WTC11 (cell line): ENCODE measurements at regions not wholly inside any gene's neighbourhood (a gene's known extent, or its start where the extent isn't known, plus 50 kb on each side); places are given as distances from the start of the nearest gene placed in this dataset.

Experiments used
- ATAC-seq: fragments of 200-7000 bp; cut with Tn5 transposase; 2 replicates; pipeline ENCODE4 v1.10.0; 2021; ENCODE audit warnings: mild to moderate bottlenecking, moderate library complexity
- CTCF ChIA-PET: fragments of 300-600 bp; sonication (Branson Sonifier 250); formaldehyde crosslinking; loops from one replicate; lab custom pipeline; 2021; ENCODE audit warnings: antibody characterized with exemption; lab: Charles Lee
- POLR2A ChIA-PET: fragments of 350-600 bp; sonication (Branson Sonifier 250); formaldehyde crosslinking; loops from one replicate; lab custom pipeline; 2021; ENCODE audit warnings: antibody characterized with exemption; lab: Charles Lee
- DNase-seq: peaks from one replicate; pipeline ENCODE4 v3.0.0; 2021; ENCODE audit warnings: low spot score
- H3K27ac Mint-ChIP-seq: 2 replicates; pipeline ENCODE4 v1.8.0; 2021; ENCODE audit warnings: mixed read lengths
- H3K27me3 Mint-ChIP-seq: 2 replicates; pipeline ENCODE4 v1.8.0; 2021; ENCODE audit warnings: low read depth, mild to moderate bottlenecking, moderate library complexity, mixed read lengths
- H3K36me3 Mint-ChIP-seq: 2 replicates; pipeline ENCODE4 v1.8.0; 2021; ENCODE audit warnings: mixed read lengths
- H3K4me1 Mint-ChIP-seq: 2 replicates; pipeline ENCODE4 v1.8.0; 2022; ENCODE audit warnings: mixed read lengths
- H3K4me3 Mint-ChIP-seq: 2 replicates; pipeline ENCODE4 v1.8.0; 2021; ENCODE audit warnings: mild to moderate bottlenecking, moderate library complexity, mixed read lengths
- H3K9me3 Mint-ChIP-seq: 2 replicates; pipeline ENCODE4 v1.8.0; 2021; ENCODE audit warnings: mixed read lengths
- CBFB ChIP-seq: sonication (generic); formaldehyde crosslinking; IDR thresholded peaks from 2 replicates; pipeline ENCODE4 v1.8.1; 2022; ENCODE audit warnings: mild to moderate bottlenecking, low read depth, missing genetic modification reagents
- CREB1 ChIP-seq: sonication (generic); formaldehyde crosslinking; IDR thresholded peaks from 2 replicates; pipeline ENCODE4 v1.8.0; 2023; ENCODE audit warnings: mild to moderate bottlenecking, missing genetic modification reagents
- ETV6 ChIP-seq: sonication (generic); formaldehyde crosslinking; IDR thresholded peaks from 2 replicates; pipeline ENCODE4 v1.8.1; 2022; ENCODE audit warnings: mild to moderate bottlenecking, missing genetic modification reagents
- FOXJ3 ChIP-seq: sonication (generic); formaldehyde crosslinking; IDR thresholded peaks from 2 replicates; pipeline ENCODE4 v1.9.0; 2021; ENCODE audit warnings: missing genetic modification reagents, mild to moderate bottlenecking, borderline replicate concordance
- GTF2I ChIP-seq: fragments of 250-450 bp; sonication (Bioruptor Pico); conservative IDR thresholded peaks from 2 replicates; pipeline ENCODE4 v1.4.0; 2021; ENCODE audit warnings: mild to moderate bottlenecking
- JAZF1 ChIP-seq: fragments of 250-450 bp; sonication (Bioruptor Pico); IDR thresholded peaks from 2 replicates; pipeline ENCODE4 v1.9.0; 2021; ENCODE audit warnings: moderate library complexity, mild to moderate bottlenecking, inconsistent platforms
- NFE2L1 ChIP-seq: sonication (generic); formaldehyde crosslinking; IDR thresholded peaks from 2 replicates; pipeline ENCODE4 v1.8.1; 2023; ENCODE audit warnings: missing genetic modification reagents
- NFYB ChIP-seq: sonication (generic); formaldehyde crosslinking; conservative IDR thresholded peaks from 2 replicates; pipeline ENCODE4 v1.8.0; 2022; ENCODE audit warnings: low read depth, missing genetic modification reagents
- NR1H2 ChIP-seq: sonication (generic); formaldehyde crosslinking; IDR thresholded peaks from 2 replicates; pipeline ENCODE4 v1.9.0; 2021; ENCODE audit warnings: mild to moderate bottlenecking, moderate library complexity, missing genetic modification reagents
- NR2C2 ChIP-seq: sonication (generic); formaldehyde crosslinking; IDR thresholded peaks from 2 replicates; pipeline ENCODE4 v1.8.0; 2022; ENCODE audit warnings: mild to moderate bottlenecking, missing genetic modification reagents
- NR3C1 ChIP-seq: sonication (generic); formaldehyde crosslinking; conservative IDR thresholded peaks from 2 replicates; pipeline ENCODE4 v1.8.1; 2023; ENCODE audit warnings: low read depth, mild to moderate bottlenecking, missing genetic modification reagents
- OVOL2 ChIP-seq: fragments of 250-450 bp; sonication (Bioruptor Pico); IDR thresholded peaks from 2 replicates; pipeline ENCODE4 v1.9.0; 2021; ENCODE audit warnings: mild to moderate bottlenecking, borderline replicate concordance
- RORB ChIP-seq: fragments of 250-450 bp; sonication (Bioruptor Pico); IDR thresholded peaks from 2 replicates; pipeline ENCODE4 v1.9.0; 2021; ENCODE audit warnings: mild to moderate bottlenecking
- SMAD3 ChIP-seq: sonication (generic); formaldehyde crosslinking; IDR thresholded peaks from 2 replicates; pipeline ENCODE4 v1.8.0; 2022; ENCODE audit warnings: missing genetic modification reagents, mild to moderate bottlenecking, borderline replicate concordance
- SMAD4 ChIP-seq: sonication (generic); formaldehyde crosslinking; IDR thresholded peaks from 2 replicates; pipeline ENCODE4 v1.8.0; 2022; ENCODE audit warnings: mild to moderate bottlenecking, missing genetic modification reagents
- SOX15 ChIP-seq: fragments of 250-450 bp; sonication (Bioruptor Pico); IDR thresholded peaks from 2 replicates; pipeline ENCODE4 v1.9.0; 2021; ENCODE audit warnings: mild to moderate bottlenecking
- TEAD4 ChIP-seq: sonication (generic); formaldehyde crosslinking; IDR thresholded peaks from 2 replicates; pipeline ENCODE4 v1.8.0; 2022; ENCODE audit warnings: mild to moderate bottlenecking, missing genetic modification reagents
- TP53 ChIP-seq: sonication (generic); formaldehyde crosslinking; IDR thresholded peaks from 2 replicates; pipeline ENCODE4 v1.8.1; 2023; ENCODE audit warnings: mild to moderate bottlenecking, missing genetic modification reagents
- ZBTB21 ChIP-seq: sonication (generic); formaldehyde crosslinking; IDR thresholded peaks from 2 replicates; pipeline ENCODE4 v1.8.1; 2023; ENCODE audit warnings: mild to moderate bottlenecking, missing genetic modification reagents, borderline replicate concordance
- ZNF263 ChIP-seq: sonication (generic); formaldehyde crosslinking; IDR thresholded peaks from 2 replicates; pipeline ENCODE4 v1.8.1; 2022; ENCODE audit warnings: low read depth, mild to moderate bottlenecking, moderate library complexity, missing genetic modification reagents
- ZNF671 ChIP-seq: fragments of 250-450 bp; sonication (Bioruptor Pico); IDR thresholded peaks from 2 replicates; pipeline ENCODE4 v1.8.0; 2021; ENCODE audit warnings: mild to moderate bottlenecking
- TF ChIP-seq, protein P1 (sequence below): sonication (generic); formaldehyde crosslinking; IDR thresholded peaks from 2 replicates; pipeline ENCODE4 v1.8.1; 2022; ENCODE audit warnings: missing genetic modification reagents, borderline replicate concordance
- TF ChIP-seq, protein P2 (sequence below): fragments of 200-600 bp; IDR thresholded peaks from 2 replicates; pipeline ENCODE4 v1.8.0; 2022; ENCODE audit warnings: antibody characterized with exemption
- TF ChIP-seq, protein P3 (sequence below): fragments of 250-450 bp; sonication (Bioruptor Pico); IDR thresholded peaks from 2 replicates; pipeline ENCODE4 v1.8.0; 2021; ENCODE audit warnings: mild to moderate bottlenecking
- TF ChIP-seq, protein P4 (sequence below): sonication (generic); formaldehyde crosslinking; IDR thresholded peaks from 2 replicates; pipeline ENCODE4 v1.8.0; 2022; ENCODE audit warnings: mild to moderate bottlenecking, missing genetic modification reagents
- TF ChIP-seq, protein P5 (sequence below): sonication (generic); formaldehyde crosslinking; IDR thresholded peaks from 2 replicates; pipeline ENCODE4 v1.8.1; 2023; ENCODE audit warnings: mild to moderate bottlenecking, missing genetic modification reagents

GRCh38 chr9:31364171-31364570, 1020.3 kb upstream of the ACO1 start:
- Mint-ChIP-seq H3K36me3 (no peaks in the 10 kb centered on the region), H3K9me3 (no peaks in the 10 kb centered on the region), H3K4me1 (no peaks in the 10 kb centered on the region), H3K4me3 (no peak overlapping the region), H3K27me3 (no peaks in the 10 kb centered on the region), H3K27ac (no peak overlapping the region)
- ChIA-PET CTCF (no interaction called here), POLR2A (no interaction called here)
- ATAC-seq (no peak), DNase-seq (no peak)
- TF ChIP-seq SMAD3 (CRISPR knock-in tag): no peak
- no peak for TF ChIP-seq ZNF671 (CRISPR knock-in tag)
- TF ChIP-seq, protein P1, sequence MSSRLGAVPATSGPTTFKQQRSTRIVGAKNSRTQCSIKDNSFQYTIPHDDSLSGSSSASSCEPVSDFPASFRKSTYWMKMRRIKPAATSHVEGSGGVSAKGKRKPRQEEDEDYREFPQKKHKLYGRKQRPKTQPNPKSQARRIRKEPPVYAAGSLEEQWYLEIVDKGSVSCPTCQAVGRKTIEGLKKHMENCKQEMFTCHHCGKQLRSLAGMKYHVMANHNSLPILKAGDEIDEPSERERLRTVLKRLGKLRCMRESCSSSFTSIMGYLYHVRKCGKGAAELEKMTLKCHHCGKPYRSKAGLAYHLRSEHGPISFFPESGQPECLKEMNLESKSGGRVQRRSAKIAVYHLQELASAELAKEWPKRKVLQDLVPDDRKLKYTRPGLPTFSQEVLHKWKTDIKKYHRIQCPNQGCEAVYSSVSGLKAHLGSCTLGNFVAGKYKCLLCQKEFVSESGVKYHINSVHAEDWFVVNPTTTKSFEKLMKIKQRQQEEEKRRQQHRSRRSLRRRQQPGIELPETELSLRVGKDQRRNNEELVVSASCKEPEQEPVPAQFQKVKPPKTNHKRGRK: no peak
- no peak for TF ChIP-seq TEAD4
- no peak for TF ChIP-seq ZBTB21 (CRISPR knock-in tag)
- no peak for TF ChIP-seq ETV6 (CRISPR knock-in tag)
- no peak for TF ChIP-seq GTF2I
- no peak for TF ChIP-seq CREB1 (CRISPR knock-in tag)
- TF ChIP-seq NFYB (CRISPR knock-in tag): no peak
- TF ChIP-seq, protein P2, sequence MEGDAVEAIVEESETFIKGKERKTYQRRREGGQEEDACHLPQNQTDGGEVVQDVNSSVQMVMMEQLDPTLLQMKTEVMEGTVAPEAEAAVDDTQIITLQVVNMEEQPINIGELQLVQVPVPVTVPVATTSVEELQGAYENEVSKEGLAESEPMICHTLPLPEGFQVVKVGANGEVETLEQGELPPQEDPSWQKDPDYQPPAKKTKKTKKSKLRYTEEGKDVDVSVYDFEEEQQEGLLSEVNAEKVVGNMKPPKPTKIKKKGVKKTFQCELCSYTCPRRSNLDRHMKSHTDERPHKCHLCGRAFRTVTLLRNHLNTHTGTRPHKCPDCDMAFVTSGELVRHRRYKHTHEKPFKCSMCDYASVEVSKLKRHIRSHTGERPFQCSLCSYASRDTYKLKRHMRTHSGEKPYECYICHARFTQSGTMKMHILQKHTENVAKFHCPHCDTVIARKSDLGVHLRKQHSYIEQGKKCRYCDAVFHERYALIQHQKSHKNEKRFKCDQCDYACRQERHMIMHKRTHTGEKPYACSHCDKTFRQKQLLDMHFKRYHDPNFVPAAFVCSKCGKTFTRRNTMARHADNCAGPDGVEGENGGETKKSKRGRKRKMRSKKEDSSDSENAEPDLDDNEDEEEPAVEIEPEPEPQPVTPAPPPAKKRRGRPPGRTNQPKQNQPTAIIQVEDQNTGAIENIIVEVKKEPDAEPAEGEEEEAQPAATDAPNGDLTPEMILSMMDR: no peak
- no peak for TF ChIP-seq RORB (CRISPR knock-in tag)

GRCh38 chr9:31372799-31373587, 1011.5 kb upstream of the ACO1 start:
- no peak for ATAC-seq
- no peak overlapping the region for H3K4me3 Mint-ChIP-seq
- H3K36me3 Mint-ChIP-seq: no peaks in the 10 kb centered on the region
- POLR2A ChIA-PET: no interaction called here
- CTCF ChIA-PET: no interaction called here
- DNase-seq: no peak
- H3K4me1 Mint-ChIP-seq: no peaks in the 10 kb centered on the region
- no peaks in the 10 kb centered on the region for H3K27me3 Mint-ChIP-seq
- no peak overlapping the region for H3K27ac Mint-ChIP-seq
- H3K9me3 Mint-ChIP-seq: peaks cover 6% of the 10 kb centered on the region
- TF ChIP-seq, protein P3, sequence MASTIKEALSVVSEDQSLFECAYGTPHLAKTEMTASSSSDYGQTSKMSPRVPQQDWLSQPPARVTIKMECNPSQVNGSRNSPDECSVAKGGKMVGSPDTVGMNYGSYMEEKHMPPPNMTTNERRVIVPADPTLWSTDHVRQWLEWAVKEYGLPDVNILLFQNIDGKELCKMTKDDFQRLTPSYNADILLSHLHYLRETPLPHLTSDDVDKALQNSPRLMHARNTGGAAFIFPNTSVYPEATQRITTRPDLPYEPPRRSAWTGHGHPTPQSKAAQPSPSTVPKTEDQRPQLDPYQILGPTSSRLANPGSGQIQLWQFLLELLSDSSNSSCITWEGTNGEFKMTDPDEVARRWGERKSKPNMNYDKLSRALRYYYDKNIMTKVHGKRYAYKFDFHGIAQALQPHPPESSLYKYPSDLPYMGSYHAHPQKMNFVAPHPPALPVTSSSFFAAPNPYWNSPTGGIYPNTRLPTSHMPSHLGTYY (CRISPR knock-in tag): no peak
- no peak for TF ChIP-seq ZBTB21 (CRISPR knock-in tag)
- TF ChIP-seq JAZF1 (CRISPR knock-in tag): no peak
- no peak for TF ChIP-seq NR3C1
- TF ChIP-seq OVOL2: no peak
- TF ChIP-seq SMAD4: no peak
- no peak for TF ChIP-seq NFE2L1 (CRISPR knock-in tag)
- no peak for TF ChIP-seq TP53 (CRISPR knock-in tag)
- TF ChIP-seq SOX15 (CRISPR knock-in tag): no peak
- TF ChIP-seq NR2C2 (CRISPR knock-in tag): no peak
- TF ChIP-seq CBFB (CRISPR knock-in tag): no peak
- no peak for TF ChIP-seq ZNF263 (CRISPR knock-in tag)
- TF ChIP-seq FOXJ3: no peak
- TF ChIP-seq, protein P4, sequence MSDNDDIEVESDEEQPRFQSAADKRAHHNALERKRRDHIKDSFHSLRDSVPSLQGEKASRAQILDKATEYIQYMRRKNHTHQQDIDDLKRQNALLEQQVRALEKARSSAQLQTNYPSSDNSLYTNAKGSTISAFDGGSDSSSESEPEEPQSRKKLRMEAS: no peak
- no peak for TF ChIP-seq RORB (CRISPR knock-in tag)
- TF ChIP-seq, protein P1: no peak
- no peak for TF ChIP-seq NR1H2 (CRISPR knock-in tag)
- TF ChIP-seq ETV6 (CRISPR knock-in tag): no peak
- TF ChIP-seq, protein P5, sequence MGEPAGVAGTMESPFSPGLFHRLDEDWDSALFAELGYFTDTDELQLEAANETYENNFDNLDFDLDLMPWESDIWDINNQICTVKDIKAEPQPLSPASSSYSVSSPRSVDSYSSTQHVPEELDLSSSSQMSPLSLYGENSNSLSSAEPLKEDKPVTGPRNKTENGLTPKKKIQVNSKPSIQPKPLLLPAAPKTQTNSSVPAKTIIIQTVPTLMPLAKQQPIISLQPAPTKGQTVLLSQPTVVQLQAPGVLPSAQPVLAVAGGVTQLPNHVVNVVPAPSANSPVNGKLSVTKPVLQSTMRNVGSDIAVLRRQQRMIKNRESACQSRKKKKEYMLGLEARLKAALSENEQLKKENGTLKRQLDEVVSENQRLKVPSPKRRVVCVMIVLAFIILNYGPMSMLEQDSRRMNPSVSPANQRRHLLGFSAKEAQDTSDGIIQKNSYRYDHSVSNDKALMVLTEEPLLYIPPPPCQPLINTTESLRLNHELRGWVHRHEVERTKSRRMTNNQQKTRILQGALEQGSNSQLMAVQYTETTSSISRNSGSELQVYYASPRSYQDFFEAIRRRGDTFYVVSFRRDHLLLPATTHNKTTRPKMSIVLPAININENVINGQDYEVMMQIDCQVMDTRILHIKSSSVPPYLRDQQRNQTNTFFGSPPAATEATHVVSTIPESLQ: no peak
